GM19035 (cell line): ENCODE measurements at regions not wholly inside any gene's neighbourhood (a gene's known extent, or its start where the extent isn't known, plus 50 kb on each side); places are given as distances from the start of the nearest gene placed in this dataset.
A peak's percentile ranks its signal among the peaks of the same experiment; 100 is the strongest.

ENCODE experiments used
- ATAC-seq: cut with Tn5 transposase; IDR thresholded peaks from one replicate; pipeline ENCODE4 v1.9.1; 2021; ENCODE audit not compliant: unreplicated experiment

DNA sequence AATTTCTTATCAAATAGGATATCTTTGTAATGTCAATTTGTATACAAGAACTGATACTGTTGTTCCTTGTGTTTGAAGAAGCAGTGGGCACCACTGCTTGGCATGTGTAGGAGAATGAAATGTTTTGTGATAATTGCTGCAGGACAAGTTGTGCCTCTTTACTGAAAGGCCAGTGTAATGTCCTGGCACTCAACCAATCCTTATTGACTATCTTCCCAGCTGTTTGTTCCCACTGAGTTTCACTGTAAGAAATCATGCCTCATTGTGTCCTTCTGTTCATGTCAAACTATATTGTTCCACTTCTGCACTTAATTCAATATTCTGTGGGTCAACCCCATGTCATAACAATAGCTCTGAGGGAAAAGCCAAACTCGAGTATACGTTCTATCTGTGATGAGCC is 136.1 kb upstream of the FAM83B start:
- ATAC-seq, result no peak

GRCh38 chr6:54716010-54716409 is 130.6 kb upstream of the FAM83B start:
- no peak for ATAC-seq

- no peak for ATAC-seq
These were observed 129.7 kb upstream of the FAM83B start for GRCh38 chr6:54716877-54717276.

DNA sequence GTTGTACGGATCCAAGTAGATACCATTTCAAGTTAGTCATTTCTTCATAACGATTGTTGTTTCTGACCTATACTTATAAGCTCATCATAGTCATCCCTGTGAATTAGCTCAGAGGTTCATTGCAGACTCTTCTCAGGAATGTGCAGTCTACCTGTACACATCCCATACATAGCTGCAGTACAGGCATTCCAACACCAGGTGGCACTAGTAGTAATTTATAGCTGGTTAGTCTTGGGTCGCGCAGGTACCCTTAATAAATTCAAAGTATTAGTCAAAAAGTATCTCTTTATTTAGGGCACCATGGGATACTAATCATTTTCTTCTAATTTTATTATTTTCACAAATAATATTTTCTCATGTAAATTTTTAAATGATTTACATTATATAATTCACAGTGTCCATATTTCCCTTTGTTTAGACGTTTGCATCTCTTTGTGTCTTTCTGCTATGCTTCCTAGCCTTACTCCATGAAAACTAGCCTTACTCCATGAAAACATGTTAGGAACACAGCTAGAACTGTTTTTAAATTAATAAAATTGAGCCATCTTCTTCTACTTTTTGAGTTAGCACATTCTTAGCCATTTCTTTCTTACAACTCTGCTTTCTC is 128.6 kb upstream of the FAM83B start:
- ATAC-seq, result peak; percentile 87

DNA sequence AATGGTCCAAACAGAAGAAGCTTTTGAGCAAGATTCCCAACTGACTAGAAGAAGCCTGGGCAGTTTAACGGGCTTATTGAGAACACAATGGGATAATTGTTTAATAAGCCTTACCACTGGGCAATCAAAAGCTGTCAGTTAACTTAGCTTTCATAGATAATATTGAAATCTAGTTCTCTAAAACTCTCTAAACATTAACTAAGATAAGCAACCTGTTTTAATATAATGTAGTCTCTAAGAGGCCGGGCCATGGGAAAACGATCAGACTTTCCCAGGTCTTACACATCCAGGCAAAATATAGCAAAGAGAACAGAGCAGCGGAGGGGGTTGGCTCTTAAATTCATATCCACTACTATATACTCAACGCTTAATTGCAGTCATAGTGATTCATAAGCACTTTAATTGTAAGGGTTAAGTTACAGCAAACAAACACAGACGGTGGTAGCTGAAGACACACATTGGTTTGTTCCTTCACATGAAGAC is 128.0 kb upstream of the FAM83B start:
- ATAC-seq, result no peak

GRCh38 chr6:54719131-54719530 is 127.4 kb upstream of the FAM83B start:
- ATAC-seq, result no peak

- ATAC-seq, result no peak
These were observed 126.9 kb upstream of the FAM83B start for GRCh38 chr6:54719633-54720032.

DNA sequence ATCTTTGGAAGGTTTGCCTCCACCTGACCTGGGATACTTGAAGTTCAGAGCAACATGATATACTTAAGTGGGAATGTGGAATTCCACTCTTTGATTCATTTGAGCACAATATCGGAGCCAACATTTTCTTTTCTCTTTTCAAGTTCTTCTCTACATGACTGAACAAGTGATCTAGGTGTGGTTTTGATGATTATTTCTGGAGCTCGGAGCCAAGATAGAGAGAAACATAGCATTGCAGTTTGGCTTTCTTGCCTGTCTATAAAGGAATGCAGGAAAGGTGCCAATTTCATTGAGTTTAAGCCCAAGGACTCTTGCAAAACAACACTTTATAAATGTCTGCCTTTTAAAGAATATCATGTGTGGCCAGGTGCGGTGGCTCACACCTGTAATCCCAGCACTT is 124.2 kb upstream of the FAM83B start:
- ATAC-seq, result no peak

- ATAC-seq, result no peak
These were observed 116.9 kb upstream of the FAM83B start for GRCh38 chr6:54729716-54730115.

DNA sequence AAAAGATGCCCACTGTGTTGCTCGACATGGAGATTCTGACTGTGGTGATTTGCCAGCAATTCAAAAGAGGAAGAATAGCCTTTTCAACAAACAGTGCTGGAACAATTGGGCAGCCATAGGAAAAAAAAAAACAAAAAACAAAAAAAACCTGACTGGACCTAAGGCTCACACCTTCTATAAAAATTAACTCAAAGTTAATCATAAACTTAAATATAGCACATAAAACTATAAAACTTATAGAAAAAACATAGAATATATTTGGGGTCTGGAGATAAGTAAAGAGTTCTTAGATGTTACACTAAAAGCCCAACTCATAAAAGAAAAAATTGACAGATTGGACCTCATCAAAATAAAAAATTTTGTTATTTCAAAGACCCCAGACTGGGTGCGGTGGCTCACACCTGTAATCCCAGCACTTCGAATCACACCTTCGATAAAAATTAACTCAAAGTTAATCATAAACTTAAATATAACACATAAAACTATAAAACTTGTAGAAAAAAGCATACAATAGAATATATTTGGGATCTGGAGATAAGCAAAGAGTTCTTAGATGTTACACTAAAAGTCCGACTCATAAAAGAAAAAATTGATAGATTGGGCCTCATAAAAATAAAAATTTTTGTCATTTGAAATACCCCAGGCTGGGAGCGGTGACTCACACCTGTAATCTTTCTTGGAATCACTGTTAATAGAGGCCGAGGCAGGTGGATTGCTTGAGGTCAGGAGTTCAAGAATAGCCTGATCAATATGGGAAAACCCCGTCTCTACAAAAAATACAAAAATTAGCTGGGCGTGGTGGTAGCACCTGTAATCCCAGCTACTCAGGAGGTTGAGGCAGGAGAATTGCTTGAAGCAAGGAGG is 115.6 kb upstream of the FAM83B start:
- ATAC-seq, result no peak

GRCh38 chr6:54737247-54737646 is 109.3 kb upstream of the FAM83B start:
- peak; percentile 67 for ATAC-seq

- no peak for ATAC-seq
These were observed 98.6 kb upstream of the FAM83B start for GRCh38 chr6:54747955-54748354.

- ATAC-seq, result no peak
These were observed 92.2 kb upstream of the FAM83B start for GRCh38 chr6:54754406-54754805.

GRCh38 chr6:54758340-54758739 is 88.2 kb upstream of the FAM83B start:
- ATAC-seq, result no peak

DNA sequence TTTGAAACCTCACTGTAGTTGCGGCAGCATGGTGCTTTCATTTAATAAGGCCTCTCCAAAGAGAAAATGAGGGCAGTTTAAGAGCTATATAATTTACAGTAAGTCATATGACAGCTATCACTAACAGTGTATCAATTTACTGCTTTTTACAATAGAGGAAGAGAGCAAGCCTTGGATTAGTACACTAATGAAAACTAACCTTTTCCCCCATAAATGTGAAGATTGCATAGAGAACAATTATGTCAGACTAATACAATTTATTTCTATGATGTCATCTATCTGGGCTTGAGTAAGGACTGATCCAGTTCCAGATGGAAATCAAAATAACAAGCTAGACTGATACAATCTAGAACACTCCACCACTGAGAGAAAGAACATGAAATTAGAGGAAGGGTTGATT is 78.1 kb upstream of the FAM83B start:
- no peak for ATAC-seq

DNA sequence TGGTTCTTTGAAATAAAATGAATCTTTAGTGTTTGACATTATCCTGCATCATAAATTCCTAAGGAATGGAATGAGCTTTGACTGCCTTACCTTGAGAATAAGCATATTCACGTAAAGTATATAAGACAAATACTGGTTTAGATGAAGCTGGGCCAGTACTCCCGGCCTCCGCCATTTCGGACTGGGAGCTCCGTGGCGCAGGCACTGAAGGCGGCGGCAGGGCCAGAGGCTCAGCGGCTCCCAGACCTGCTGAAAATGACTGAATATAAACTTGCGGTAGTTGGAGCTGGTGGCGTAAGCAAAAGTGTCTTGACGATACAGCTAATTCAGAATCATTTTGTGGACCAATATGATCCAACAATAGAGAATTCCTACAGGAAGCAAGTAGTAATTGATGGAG is 76.2 kb upstream of the FAM83B start:
- no peak for ATAC-seq

DNA sequence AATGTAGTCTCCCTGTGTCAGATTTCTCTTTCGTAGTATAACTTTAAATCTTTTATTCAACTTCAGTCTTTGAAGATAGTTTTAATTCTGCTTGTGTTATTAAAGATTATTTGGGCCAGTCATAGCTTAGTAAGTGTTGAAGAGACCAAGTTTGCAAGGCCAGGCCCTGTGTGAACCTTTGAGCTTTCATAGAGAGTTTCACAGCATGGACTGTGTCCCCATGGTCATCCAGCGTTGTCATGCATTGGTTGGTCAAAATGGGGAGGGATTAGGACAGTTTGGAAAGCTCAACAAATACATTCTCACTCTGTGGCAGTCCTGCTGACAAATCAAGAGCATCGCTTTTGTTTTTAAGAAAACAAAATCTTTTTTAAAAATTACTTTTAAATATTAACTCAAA is 74.6 kb upstream of the FAM83B start:
- ATAC-seq, result no peak

- no peak for ATAC-seq
These were observed 74.0 kb upstream of the FAM83B start for GRCh38 chr6:54772610-54773009.

DNA sequence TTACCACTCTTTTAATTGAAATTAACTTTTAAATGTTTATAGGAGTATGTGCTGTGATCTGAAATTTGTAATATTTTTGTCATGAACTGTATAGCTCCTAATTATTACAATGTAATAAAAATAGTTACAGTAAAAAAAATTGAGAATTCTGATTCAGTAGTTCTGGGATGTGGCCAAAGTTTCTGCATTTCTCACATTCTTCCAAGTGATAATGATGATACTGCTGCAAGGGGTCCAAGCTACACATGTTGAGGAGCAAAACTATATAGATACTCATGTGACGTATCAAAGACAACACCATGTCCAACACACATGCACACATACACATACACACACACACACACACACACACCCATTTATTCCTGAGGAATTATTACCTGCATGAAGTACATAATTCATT is 71.0 kb upstream of the FAM83B start:
- ATAC-seq, result no peak

DNA sequence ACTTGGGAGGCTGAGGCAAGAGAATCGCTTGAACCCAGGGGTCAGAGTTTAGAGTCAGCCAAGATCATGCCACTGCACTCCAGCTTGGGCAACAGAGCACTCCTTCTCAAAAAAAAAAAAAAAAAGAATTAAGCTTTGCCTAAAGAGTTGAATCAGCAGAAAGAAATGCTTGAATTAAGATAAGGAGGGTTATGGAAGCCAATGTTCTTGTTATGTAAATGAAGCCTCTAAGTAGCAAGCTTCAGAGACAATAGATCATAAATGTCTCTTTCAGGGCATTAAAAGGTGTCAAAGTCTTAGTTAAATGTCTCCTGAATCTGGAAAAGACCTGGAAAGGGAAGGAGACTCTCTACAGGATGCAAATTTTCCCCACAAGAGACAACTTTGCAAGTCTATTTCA is 69.7 kb upstream of the FAM83B start:
- ATAC-seq, result no peak

- no peak for ATAC-seq
These were observed 67.8 kb upstream of the FAM83B start for GRCh38 chr6:54778731-54779130.

GRCh38 chr6:54784011-54784410 is 62.6 kb upstream of the FAM83B start:
- ATAC-seq, result no peak

GRCh38 chr6:54786154-54786553 is 60.4 kb upstream of the FAM83B start:
- ATAC-seq, result no peak
